GM18526 (cell line): ENCODE measurements at regions not wholly inside any gene's neighbourhood (a gene's known extent, or its start where the extent isn't known, plus 50 kb on each side); places are given as distances from the start of the nearest gene placed in this dataset.

ENCODE experiments used
- POLR2A ChIP-seq: IDR thresholded peaks from 3 replicates; pipeline ENCODE4 v1.6.1; 2011; ENCODE audit not compliant: insufficient read length; ENCODE audit errors: extremely low read depth

- TF ChIP-seq POLR2A, result no peak
These were observed 935.6 kb upstream of the FANCL start for GRCh38 chr2:59176737-59177136.

DNA sequence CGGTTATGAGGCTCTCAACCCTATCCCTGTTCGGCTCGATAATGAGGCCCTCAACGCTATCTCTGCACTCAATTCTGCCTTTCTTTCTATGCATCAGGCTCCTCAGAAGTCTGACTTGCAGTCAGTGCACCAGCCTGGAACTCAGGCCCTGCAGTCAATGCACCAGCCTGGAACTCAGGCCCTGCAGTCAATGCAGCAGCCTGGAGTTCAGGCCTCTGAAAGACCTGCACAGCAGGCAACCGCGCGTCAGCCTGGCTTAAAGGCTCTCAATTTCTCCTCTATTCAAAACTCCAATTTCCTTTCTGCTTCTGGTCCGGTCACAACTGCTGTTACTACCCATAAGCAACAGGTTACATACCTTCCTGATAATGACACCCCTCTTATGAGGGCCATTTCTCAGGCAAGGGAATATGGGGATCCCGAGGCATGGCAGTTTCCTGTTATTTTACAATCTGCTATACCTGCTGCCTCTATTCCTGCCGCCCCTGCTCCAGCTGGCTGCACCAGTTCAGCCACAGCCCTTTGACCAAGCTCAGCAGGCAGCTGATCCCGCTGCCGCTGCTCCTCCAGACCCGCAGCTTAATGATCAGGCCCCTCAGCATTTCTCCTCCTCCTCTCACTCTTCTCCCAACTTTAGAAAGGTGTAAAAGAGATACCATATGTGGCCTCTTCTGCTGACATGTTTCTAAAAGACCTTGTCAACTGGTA is 933.6 kb upstream of the FANCL start:
- TF ChIP-seq POLR2A, result no peak

DNA sequence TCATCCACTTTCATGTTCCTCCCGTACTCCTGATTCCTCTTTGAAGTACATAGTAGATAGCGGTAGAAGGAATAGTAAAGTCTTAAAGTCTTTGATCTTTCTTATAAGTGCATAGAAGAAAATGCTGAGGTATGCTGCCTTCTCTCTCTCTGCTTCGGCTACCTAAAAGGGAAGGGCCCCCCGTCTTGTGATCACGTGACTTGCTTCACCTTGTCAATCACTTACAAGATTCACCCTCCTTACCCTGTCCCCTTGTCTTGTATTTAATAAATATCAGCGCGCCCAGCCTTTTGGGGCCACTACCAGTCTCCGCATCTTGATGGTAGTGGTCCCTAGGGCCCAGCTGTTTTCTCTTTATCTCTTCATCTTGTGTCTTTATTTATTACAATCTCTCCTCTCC is 932.2 kb upstream of the FANCL start:
- no peak for TF ChIP-seq POLR2A

DNA sequence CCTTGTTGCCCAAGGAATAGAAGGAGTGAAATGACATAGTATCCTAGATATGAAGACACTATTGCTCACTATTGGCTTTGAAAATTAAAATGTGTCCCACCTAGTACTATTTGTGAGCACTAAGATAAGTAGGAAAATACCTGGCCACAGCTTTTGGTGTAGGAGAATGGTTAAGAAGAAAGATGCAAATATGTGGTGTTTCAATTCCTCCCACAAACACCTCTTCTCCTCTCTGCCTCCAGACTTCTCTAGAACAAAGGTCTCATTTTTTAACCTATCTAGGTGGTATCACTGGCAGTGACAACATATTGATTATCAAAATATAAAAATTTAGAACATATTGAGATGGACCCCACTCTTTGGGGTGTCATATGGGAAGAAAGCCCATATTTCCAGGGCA is 929.9 kb upstream of the FANCL start:
- TF ChIP-seq POLR2A, result no peak

GRCh38 chr2:59168766-59169165 is 927.6 kb upstream of the FANCL start:
- no peak for TF ChIP-seq POLR2A

GRCh38 chr2:59167514-59167913 is 926.4 kb upstream of the FANCL start:
- no peak for TF ChIP-seq POLR2A

- TF ChIP-seq POLR2A, result no peak
These were observed 910.7 kb upstream of the FANCL start for GRCh38 chr2:59151805-59152204.

DNA sequence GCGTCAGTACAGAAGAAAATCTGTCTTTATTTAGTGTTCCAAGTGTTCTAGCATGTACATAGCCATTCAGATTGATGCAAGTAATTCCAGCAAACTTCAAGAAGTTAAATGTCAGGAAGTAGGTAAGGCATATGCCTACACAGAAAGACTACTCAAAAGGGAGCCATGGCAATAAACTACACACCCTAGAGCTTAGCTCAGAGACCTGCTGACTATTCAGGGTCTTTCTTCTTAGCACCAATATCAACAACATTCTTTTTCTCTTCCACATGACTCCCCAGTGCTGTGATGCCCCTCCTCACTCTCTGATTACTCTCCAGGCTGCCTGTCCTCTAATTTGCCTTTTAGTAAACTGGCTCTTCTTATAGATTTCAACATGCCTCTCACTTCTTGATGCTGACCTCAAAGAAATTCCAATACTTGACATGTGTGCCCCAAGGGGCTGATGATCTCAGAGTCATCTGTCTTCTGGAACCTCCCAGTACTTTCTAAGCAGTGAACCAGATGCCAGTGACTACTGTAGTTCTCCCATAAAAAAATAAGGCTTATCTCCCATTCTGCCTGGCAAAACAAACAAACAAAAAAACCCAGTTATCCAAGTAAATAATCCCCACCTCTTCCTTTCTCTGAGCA is 909.2 kb upstream of the FANCL start:
- no peak for TF ChIP-seq POLR2A

- TF ChIP-seq POLR2A, result no peak
These were observed 908.1 kb upstream of the FANCL start for GRCh38 chr2:59149271-59149670.

DNA sequence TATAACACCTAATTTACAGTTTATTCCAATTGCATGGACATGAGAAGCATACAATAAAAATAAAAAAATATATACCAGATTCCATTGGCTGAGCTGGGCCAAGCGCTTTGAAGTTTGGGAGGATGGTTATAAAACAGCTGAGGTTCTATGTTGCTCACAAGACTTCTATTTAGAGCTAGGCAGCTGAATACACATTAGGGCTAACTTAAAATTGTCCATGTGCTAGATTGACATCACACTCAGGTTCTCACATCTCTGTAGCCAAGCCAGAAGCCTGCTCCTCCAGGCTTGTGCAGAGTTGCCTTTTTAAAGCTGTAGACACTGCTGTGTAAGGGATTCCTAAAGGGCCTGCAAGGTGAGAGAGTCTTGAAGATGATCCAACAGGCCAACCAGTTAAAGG is 871.1 kb upstream of the FANCL start:
- TF ChIP-seq POLR2A, result no peak

DNA sequence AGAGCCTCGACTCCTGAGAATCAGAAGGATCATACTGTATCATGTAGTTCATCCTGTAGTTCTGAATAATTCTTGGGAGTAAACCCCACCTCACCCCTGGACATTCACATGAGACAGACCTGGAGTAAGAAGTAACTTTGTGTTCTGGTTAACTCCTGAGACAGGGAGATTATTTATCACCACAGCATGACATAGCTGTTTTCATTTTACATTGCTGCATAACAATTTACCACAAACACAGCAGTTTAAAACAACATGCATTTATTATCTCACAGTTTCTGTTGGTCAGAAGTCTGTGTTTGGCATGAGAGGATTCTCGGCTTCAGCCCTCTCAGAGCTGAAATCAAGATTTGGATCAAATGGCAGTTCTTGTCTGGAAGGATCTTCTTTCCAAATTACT is 855.8 kb upstream of the FANCL start:
- no peak for TF ChIP-seq POLR2A

GRCh38 chr2:59093571-59093970 is 852.4 kb upstream of the FANCL start:
- no peak for TF ChIP-seq POLR2A

GRCh38 chr2:59084326-59084725 is 843.2 kb upstream of the FANCL start:
- no peak for TF ChIP-seq POLR2A

DNA sequence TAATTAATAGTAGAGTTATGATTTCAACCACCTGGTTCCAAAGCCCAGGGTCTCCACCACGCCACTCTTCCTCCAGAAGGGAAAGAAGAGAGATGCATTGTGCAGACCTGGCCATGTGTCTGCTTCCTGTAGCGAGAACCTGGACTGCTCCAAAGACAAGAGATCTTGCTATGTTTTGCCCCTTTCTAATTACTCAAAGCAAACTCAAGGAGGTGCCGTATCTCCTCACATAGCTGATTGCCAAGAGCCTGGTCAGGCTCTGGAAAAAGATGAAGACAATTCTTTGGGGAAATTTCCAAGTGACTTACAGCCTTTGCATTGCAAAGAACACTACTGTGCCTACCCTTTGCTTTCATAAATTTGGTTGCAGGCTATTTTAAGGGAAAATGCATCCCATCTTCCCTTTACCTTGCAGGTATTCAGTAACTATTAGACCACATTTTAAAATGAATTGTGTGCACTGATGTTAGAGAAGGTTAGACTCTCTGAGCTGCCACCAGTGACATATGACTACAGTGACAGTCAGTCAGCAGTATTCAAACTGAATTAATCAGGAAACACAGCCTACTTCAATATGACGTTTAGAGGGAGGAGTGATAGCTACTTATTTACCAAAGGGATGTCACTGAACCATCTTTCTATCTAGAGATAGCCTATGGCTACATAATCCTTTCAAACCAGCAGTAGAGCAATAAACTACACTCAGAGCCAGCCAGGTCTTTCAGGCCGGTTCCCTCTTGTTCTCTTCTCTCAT is 842.1 kb upstream of the FANCL start:
- no peak for TF ChIP-seq POLR2A

GRCh38 chr2:59082657-59083056 is 841.5 kb upstream of the FANCL start:
- no peak for TF ChIP-seq POLR2A

DNA sequence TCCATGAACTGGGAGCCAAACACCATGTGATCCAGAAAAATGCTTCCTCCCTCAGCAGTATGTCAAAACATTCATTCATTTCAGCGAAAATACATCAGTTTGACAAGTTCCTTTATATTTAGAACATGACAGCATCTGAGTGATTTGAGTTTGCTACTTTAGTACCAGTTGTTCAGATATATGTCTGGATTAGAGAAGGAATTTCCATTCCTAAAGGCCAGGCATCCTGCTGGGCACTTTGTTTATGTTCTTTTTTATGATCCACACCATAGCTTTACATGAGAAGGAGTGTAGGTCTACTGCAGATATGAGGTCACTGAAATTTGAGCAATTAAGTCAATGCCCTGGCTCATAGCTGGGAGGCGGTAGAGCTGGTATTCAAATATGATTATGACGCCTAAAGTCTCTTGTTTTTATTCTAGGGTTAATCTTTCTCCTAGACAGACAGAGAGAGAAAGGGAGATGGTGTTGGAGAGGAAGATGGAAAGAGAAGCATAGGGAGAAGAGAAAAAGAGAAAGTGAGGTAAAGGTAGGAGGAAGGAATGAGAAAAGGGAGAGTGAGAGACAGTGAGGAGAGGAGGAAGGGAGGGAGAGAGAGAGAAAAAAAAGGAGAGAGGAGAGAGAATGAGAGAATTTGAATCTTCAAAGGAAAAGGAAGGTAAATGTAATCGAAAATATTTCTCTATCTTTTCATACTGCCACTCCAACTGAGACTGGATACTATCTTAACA is 839.5 kb upstream of the FANCL start:
- no peak for TF ChIP-seq POLR2A
